Spleen (tissue), 11 donors: ENCODE measurements at regions not wholly inside any gene's neighbourhood (a gene's known extent, or its start where the extent isn't known, plus 50 kb on each side); places are given as distances from the start of the nearest gene placed in this dataset.
"Not testable (repeated sequence)": the region's sequence is repeated elsewhere in the genome, so short reads cannot be mapped to it uniquely, and the experiment has no call there.

ENCODE experiments used
- DNase-seq: peaks from one replicate; pipeline ENCODE4 v3.0.0-alpha.2; 2020
- H3K27ac ChIP-seq, 8 donors: fragments of 200-600 bp; sonication (generic) in 7 of 8; 1 replicate in 4 of 8; 2 replicates in 4 of 8; pipeline versions ENCODE4 v1.5.0 to v1.8.0; 2016 to 2021; ENCODE audit warnings: inconsistent platforms in 4 of 8, mild to moderate bottlenecking in 4 of 8, moderate library complexity in 1 of 8
- H3K27me3 ChIP-seq, 7 donors: fragments of 200-600 bp; sonication (generic) in 6 of 7; replicated peaks in 1 of 7; 1 replicate in 4 of 7; 2 replicates in 3 of 7; pipeline versions ENCODE4 v1.5.0 to v1.8.0; 2016 to 2021; ENCODE audit warnings: inconsistent platforms in 3 of 7, mild to moderate bottlenecking in 1 of 7
- H3K36me3 ChIP-seq, 6 donors: fragments of 200-600 bp; sonication (generic) in 5 of 6; 1 replicate in 4 of 6; 2 replicates in 2 of 6; pipeline versions ENCODE4 v1.5.0 to v1.8.0; 2016 to 2021; ENCODE audit warnings: inconsistent platforms in 2 of 6
- H3K4me1 ChIP-seq, 6 donors: fragments of 200-600 bp; sonication (generic) in 5 of 6; 1 replicate in 3 of 6; 2 replicates in 3 of 6; pipeline versions ENCODE4 v1.5.0 to v1.8.0; 2016 to 2021; ENCODE audit warnings: inconsistent platforms in 3 of 6
- H3K4me3 ChIP-seq, 8 donors: fragments of 200-600 bp; sonication (generic) in 7 of 8; 1 replicate in 4 of 8; 2 replicates in 4 of 8; pipeline versions ENCODE4 v1.5.0 to v1.8.0; 2016 to 2021; ENCODE audit warnings: inconsistent platforms in 4 of 8, mild to moderate bottlenecking in 4 of 8, moderate library complexity in 2 of 8
- H3K9me3 ChIP-seq, 8 donors: fragments of 200-600 bp; sonication (generic) in 7 of 8; 1 replicate in 4 of 8; 2 replicates in 4 of 8; pipeline versions ENCODE4 v1.5.0 to v1.8.0; 2016 to 2021; ENCODE audit warnings: inconsistent platforms in 4 of 8
- POLR2A ChIP-seq, 3 donors: fragments of 450-650 bp; IDR thresholded peaks; one replicate each; pipeline ENCODE4 v1.5.1; 2017; ENCODE audit warnings: antibody characterized with exemption in 3 of 3, mild to moderate bottlenecking in 1 of 3
- POLR2AphosphoS5 ChIP-seq, 3 donors: sonication (generic); formaldehyde crosslinking; IDR thresholded peaks; one replicate each; pipeline ENCODE4 v1.5.1; 2017; ENCODE audit warnings: antibody characterized with exemption in 3 of 3
- WGBS, 5 donors: extraction: QIAGEN DNeasy Blood & Tissue Kit in 3 of 5; methylation state at CpG; one replicate each; pipeline versions ENCODE4 v1.1.5 to v1.1.7; 2013 to 2018; 5-methylcytosine and 5-hydroxymethylcytosine counted together
- intact Hi-C: fragments of 100-400 bp; cut with DNase I; formaldehyde crosslinking; loops from one replicate; pipeline ENCODE4 v1.15.0; 2023; ENCODE audit warnings: low total_unique reads
- TF ChIP-seq, protein P1 (sequence below), 11 experiments: fragments of 200-600 bp in 7 of 11; fragments of 450-650 bp in 4 of 11; sonication (generic) in 4 of 11; IDR thresholded peaks in 8 of 11; conservative IDR thresholded peaks in 3 of 11; 1 replicate in 7 of 11; 2 replicates in 4 of 11; pipeline versions ENCODE4 v1.4.0 to v1.8.0; 2016 to 2021; ENCODE audit warnings: antibody characterized with exemption in 11 of 11, inconsistent platforms in 4 of 11, mild to moderate bottlenecking in 1 of 11
- donor health status: healthy with polysubstance abuse.
- donor health status: DM: no; HTN: no; CAD: no; lungs with moderate emphysema.
- donor health status: DM: no; HTN: no; CAD: no.
- donor health status: Bipolar disorder and iron deficiency.
- donor health status: healthy.
- donor health status: DM: no; HTN: no; CAD: no.
- donor health status: DM: yes; HTN: yes; CAD: no.

DNA sequence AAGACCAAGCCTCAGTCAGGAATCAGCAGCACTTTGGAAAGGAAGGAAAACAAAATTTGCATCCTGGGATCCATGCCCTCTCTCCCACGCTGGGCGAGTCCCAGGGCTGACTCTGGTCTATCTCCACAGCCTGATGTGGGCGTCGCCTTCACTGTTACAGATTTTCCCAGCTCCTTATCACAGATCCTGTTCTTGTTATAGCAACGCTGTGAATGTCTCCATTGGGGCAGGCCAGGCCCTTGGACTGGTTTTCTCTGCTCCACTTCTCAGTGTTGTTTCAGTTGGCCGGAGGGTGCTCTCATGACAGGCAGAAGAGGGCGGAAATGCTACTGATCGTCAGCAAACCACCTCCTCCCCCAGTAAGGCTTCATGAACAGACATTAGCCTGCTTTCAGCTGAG is 127.9 kb upstream of the CDH11 start:
- peaks cover 0 to 5% (median 0%) of the 10 kb centered on the region in 8 donors for H3K9me3 ChIP-seq
- H3K36me3 ChIP-seq: no peaks in the 10 kb centered on the region
- H3K27ac ChIP-seq: peak overlapping the region in 5 of 8 donors; percentile 6 to 70 (median 60)
- intact Hi-C loops: no loop called here
- WGBS, 5 donors: 34 to 77% (median 61%) methylated on average over 8 of the region's 8 CpGs
- peak in 1 of 3 donors; percentile 36 for TF ChIP-seq POLR2AphosphoS5 (IDR thresholded peaks at IDR 0.05)
- TF ChIP-seq, protein P1, sequence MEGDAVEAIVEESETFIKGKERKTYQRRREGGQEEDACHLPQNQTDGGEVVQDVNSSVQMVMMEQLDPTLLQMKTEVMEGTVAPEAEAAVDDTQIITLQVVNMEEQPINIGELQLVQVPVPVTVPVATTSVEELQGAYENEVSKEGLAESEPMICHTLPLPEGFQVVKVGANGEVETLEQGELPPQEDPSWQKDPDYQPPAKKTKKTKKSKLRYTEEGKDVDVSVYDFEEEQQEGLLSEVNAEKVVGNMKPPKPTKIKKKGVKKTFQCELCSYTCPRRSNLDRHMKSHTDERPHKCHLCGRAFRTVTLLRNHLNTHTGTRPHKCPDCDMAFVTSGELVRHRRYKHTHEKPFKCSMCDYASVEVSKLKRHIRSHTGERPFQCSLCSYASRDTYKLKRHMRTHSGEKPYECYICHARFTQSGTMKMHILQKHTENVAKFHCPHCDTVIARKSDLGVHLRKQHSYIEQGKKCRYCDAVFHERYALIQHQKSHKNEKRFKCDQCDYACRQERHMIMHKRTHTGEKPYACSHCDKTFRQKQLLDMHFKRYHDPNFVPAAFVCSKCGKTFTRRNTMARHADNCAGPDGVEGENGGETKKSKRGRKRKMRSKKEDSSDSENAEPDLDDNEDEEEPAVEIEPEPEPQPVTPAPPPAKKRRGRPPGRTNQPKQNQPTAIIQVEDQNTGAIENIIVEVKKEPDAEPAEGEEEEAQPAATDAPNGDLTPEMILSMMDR (IDR thresholded peaks at IDR 0.05 in 8 of 11, conservative IDR thresholded peaks at IDR 0.05 in 3 of 11): no peak
- DNase-seq: no peak
- no peak overlapping the region for H3K4me3 ChIP-seq
- no peaks in the 10 kb centered on the region for H3K4me1 ChIP-seq
- H3K27me3 ChIP-seq: no peaks in the 10 kb centered on the region

DNA sequence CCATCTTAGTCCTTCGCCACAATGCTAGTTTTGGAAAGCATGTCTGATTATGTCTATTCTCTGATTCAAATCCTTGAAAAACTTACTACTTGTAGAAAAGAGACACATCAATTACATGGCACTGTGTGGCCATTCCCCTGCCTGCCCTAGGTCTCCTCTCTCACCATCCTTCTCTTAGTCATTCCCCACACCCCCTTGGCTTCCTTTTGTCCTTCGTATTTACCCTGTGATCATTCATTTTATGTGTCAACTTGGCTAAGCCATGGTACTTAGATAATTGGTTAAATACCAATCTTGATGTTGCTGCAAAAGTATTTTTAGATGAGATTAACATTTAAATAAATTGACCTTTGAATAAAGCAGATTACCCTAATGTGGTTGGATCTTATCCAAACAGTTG is 122.9 kb upstream of the CDH11 start:
- 51 to 72% (median 61%) methylated on average over 2 of the region's 2 CpGs for WGBS, 5 donors
- no peak for DNase-seq
- no peaks in the 10 kb centered on the region for H3K27me3 ChIP-seq
- H3K4me3 ChIP-seq: no peak overlapping the region
- H3K9me3 ChIP-seq: peaks cover 0 to 13% (median 0%) of the 10 kb centered on the region in 8 donors
- intact Hi-C loops: no loop called here
- peaks cover 0 to 6% (median 0%) of the 10 kb centered on the region in 6 donors for H3K4me1 ChIP-seq
- no peak overlapping the region for H3K27ac ChIP-seq
- TF ChIP-seq POLR2A (IDR thresholded peaks at IDR 0.05) (no peak), POLR2AphosphoS5 (IDR thresholded peaks at IDR 0.05) (no peak)
- TF ChIP-seq, protein P1 (IDR thresholded peaks at IDR 0.05 in 8 of 11, conservative IDR thresholded peaks at IDR 0.05 in 3 of 11): no peak
- no peaks in the 10 kb centered on the region for H3K36me3 ChIP-seq

DNA sequence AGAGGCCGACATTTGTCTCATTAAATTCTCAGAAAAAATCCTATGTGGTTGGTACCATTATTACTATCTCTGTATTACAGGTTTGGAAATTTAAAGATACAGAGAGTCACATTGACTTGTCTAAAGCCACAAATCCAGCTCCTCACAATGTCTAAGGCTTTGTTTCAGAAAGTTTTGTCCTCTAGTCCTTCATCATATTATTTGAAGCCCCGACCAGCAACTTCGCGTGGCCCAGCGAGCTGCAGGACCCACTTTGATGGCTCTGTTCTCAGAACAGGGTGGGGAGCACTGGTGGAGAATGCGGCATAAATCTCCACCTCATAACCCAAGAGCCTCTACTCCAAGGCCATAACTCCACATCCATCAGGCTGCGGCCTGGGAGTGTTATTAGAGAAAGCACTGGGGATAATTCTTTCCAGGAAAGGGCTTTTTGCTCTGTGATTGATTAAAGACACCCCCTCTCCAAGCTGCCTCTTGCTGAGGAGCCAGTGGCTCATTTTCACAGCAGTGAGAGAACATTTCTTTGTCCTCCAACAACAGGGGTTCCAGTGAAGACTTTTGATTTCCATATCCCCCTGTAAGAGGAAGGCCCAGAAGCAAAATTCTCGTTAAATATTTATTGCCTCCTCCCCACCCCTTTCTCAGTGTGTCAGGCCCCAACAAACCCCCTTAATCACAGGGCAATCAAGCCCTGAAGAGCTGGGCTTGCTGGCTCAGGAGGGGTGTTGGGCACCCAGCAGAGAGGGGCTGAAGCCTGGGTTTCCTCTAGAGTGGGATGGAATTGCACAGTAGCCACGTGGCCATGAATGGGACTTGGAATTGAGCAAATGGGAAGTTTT is 113.7 kb upstream of the CDH11 start:
- Histone ChIP-seq H3K36me3 (no peaks in the 10 kb centered on the region), H3K9me3 (peaks cover 0 to 4% (median 0%) of the 10 kb centered on the region in 8 donors), H3K27ac (no peak overlapping the region), H3K4me1 (peaks cover 0 to 3% (median 0%) of the 10 kb centered on the region in 6 donors), H3K27me3 (no peaks in the 10 kb centered on the region), H3K4me3 (no peak overlapping the region)
- intact Hi-C loops: no loop called here
- no peak for DNase-seq
- TF ChIP-seq, protein P1 (IDR thresholded peaks at IDR 0.05 in 8 of 11, conservative IDR thresholded peaks at IDR 0.05 in 3 of 11): no peak
- TF ChIP-seq POLR2A (IDR thresholded peaks at IDR 0.05) (no peak), POLR2AphosphoS5 (IDR thresholded peaks at IDR 0.05) (no peak)
- WGBS, 5 donors: 70 to 85% (median 82%) methylated on average over 9 of the region's 9 CpGs

DNA sequence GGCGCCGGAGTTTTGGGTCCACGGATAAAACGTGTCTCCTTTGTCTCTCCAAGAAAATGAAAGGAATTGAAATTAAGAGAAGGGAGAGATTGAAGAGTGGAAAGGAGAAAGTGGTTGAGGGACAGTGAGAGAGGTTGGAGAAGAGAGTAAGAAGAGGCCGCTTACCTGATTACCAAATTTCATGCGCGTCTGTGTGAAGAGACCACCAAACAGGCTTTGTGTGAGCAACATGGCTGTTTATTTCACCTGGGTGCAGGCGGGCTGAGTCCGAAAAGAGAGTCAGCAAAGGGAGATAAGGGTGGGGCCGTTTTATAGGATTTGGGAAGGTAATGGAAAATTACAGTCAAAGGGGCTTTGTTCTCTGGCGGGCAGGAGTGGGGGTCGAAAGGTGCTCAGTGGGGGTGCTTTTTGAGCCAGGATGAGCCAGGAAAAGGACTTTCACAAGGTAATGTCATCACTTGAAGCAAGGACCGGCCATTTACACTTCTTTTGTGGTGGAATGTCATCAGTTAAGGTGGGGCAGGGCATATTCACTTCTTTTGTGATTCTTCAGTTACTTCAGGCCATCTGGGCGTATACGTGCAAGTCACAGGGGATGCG is 113.0 kb upstream of the CDH11 start:
- H3K36me3 ChIP-seq, H3K27me3 ChIP-seq, H3K4me3 ChIP-seq, H3K9me3 ChIP-seq, H3K4me1 ChIP-seq, H3K27ac ChIP-seq, DNase-seq, intact Hi-C loops: not testable (repeated sequence)
- 86 to 89% (median 88%) methylated on average over 14 to 16 of the region's 16 CpGs for WGBS, 5 donors
